GDM1 (cell line): ENCODE measurements at regions not wholly inside any gene's neighbourhood (a gene's known extent, or its start where the extent isn't known, plus 50 kb on each side); places are given as distances from the start of the nearest gene placed in this dataset.

Experiments
- DNase-seq: peaks from one replicate; lab custom pipeline; 2025; lab: John Stamatoyannopoulos, UW

DNA sequence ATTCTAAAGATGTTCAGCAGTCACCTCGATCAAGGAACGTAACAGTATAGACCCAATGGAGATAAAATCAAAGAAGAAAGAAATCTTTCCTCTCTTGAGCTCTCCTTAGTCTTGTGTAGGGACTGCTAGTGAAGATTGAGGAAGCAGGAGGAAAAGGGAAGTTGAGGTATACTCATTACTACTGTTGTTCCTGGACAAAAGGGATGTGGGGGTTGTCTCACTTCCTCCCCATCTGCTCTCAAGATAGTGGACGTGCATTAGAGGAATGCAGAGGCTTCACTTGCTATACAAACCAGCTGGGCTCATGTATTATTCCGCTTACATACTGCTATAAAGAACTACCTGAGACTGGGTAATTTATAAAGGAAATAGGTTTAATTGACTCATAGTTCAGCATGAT is 208.9 kb upstream of the ARHGEF9 start:
- DNase-seq, result peak; percentile 28

DNA sequence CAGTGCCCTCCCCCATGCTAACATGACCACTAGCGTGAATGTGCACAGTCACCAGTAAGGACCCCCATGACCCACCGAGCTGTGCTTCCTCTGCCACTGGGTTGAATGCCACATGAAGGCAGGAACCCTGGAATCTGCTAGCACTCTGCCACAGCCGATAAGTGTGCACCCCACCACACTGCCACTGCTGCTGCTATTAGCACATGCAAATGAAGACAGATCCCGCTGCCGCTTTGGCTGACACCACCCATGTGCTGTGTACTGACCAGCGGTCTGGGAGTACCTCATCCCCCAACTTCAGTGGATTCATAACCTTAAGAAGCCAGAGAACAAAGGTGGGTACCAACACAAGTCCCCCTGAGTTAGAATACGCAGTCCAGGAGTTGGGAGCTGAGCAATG is 200.9 kb upstream of the ARHGEF9 start:
- no peak for DNase-seq

DNA sequence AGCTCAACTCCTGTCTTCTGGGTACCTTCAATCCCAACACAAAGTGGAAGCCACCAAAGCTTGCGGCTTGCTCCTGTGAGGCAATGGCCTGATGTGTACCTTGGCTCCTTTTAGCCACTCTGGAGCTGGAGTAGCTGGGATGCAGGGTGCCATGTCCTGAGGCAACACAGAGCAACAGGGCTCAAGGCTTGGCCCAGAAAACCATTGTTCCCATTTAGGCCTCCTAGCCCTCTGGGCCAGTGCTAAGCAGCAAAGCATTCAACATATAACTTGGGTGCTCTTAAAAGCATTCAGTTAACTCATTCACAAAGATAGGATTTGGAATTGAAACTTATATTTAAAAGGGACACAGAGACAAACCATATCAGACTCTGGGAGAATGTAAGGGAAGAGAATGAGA is 194.5 kb upstream of the ARHGEF9 start:
- DNase-seq, result no peak

DNA sequence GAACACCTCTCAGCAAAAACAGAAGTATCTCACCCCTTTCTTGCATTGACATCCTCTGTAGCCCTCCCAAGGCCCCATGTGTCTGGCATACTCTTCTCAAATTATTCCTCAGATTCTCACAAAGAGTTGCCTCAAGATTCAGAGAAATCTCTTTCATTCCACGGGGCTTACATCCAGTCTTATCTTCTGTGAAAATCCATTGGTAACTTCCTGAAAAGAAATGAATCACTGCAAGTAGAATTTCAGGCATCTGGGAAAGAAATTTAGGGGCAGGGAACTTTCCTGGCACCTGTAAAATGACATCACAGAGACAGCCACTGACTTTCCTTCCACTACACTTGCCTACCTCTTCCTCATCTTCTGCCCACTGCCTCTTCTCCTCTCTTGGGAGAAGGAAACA is 182.5 kb upstream of the ARHGEF9 start:
- no peak for DNase-seq

DNA sequence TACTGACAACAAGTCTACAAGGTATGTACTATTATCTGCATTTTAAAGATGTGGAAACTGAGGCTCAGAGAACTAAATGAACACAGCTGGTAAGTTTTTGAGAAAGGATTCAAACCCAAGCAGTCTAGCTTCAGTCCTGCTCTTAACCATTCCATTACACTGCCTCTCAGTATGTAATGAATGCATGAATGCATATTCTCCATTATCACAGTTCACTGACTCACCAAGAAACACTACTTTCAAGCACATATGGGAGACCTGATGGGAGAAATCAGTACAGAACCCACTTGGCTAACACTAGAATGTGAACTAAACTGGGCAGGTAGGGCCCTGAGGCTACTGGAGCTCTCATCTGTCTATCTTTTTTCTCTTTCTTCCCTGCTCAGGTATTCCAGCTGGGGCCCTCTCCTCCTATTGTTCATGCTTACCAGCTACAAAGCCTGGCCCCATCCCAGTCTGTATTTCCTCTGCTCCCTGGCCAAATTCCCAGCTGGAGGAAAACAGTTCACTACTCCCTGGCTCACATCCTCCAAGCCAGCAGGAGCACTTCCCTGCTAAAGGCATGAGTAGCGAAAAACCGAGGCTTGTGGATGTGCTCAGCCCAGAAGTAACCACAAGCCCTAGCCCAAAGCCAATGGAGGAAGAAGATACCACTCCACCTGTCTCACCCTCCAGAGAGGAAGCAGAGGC is 178.2 kb upstream of the ARHGEF9 start:
- no peak for DNase-seq

DNA sequence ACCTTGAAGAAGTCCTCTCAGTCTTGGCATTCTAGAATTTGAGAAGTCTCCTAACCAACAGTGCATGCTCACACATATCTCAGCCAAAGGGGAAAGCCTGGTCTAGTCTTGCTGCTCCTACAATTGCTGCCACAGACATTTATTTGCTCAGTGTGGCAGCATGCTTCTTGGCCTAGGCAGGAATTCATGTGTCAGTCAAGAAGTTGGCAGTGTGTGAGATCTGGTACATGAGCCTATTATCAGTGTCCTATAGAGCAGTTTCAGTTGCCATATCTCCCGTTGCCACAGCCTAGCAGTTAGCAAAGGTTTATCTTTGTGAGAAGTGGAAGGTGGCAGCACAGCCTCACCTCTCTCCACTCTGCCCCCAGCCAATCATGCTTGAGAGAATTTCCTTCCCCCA is 176.9 kb upstream of the ARHGEF9 start:
- DNase-seq, result no peak

DNA sequence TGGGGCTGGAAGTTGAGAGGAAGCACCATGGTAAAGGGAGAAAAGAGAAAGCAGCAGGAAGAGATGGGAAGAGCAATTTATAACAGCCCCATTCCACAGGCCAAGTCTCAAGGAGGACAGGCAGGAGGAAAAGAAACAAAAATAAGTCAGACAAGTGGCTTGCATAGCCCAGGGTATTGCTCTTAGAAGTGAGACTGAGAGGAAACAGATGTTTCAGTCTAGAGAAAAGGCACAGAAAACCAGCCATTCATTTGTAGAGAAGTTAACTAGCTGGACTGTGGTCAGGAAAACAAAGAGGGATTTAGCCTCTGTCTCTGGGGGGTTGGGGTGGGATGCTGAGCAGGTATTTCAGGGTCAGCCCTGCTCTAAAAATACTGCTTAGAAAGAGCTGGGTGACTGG is 175.0 kb upstream of the ARHGEF9 start:
- DNase-seq, result no peak

DNA sequence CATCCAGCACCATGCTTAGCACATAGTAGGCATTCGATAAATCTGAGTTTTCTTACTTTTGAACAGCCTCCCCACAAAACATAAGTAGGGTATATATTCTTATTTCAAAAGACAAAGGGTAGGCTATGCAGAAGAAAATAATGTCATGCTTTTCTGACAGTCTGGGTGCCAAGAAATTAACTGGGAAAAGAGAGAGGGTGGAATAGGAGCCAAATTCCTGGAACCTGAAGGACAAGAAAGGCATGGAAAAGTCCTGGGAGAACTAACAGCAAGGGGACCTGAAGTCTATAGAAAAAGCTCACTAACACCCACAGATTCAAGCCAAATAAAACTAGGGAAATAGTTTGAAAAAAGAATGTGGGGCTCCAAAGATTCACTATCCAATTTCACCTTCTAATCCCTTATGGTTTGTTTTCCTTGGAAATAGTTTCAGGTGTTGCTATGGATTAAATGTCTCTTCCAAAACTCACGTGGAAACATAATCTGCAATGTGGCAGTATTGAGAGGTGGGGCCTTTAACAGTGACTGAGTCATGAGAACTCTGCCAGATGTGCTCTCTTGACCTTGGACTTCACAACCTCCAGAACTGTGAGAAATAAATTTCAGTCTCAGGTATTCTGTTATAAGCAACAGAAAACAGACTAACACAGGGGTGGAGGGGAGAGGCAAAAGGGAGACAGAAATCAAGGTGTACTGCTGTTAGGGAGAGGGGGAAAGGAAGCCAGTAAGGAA is 173.3 kb upstream of the ARHGEF9 start:
- DNase-seq, result no peak

DNA sequence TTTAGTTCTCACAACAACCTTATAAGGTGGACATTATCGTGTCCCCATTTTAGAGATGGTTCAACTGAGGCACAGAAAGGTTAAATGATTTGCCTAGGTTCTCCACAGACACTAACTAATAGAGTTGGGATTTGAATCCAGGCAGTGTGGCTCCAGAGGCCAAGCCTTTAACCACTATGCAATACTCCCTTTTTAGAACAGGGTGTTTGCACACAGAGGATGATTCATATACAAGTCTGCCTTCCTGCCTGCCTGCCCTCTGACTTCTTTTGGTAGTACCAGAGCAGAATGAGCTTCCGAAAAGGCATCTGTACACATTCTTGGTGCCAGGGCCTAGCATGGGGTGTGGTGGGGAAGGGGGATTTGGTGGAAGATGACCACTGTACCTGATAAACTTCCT is 150.8 kb upstream of the ARHGEF9 start:
- DNase-seq, result no peak

DNA sequence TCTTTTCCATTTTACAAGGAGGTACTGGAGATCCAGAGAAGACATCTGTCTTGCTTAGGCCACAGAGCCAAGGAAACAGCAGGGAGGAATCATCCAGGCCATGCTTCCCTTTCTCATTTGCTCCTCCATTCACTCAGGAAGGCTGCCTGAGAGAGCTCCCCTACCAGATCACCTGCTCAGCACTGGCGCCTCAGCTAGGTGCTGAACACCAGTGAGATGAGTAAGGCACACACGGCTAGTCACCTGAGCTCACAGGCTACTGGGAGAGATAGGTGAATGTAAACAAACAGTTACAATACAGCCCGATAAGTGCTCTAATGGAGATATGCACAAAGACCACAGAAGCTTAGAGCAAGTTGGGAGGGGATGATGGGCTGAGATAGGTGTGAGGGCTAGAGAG is 149.8 kb upstream of the ARHGEF9 start:
- DNase-seq, result no peak

DNA sequence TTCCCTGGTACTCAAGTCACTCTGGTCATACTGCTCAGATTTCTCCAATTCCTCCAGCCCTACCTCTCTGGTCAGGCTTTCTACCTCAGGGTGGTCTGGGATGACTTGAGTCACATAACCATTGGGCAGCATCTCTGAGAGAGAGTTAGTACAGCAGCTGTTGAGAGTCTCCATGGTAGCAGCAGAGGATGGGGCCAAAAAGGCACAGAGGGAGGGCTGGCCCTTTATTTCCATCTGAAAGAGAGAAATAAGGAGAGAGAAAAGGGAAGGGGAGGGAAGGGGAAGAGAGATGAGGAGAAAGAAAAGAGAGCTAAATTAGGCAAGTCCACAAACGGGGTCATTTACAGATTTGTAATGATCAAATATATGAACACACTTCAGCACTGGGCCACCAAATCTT is 149.1 kb upstream of the ARHGEF9 start:
- DNase-seq, result no peak

DNA sequence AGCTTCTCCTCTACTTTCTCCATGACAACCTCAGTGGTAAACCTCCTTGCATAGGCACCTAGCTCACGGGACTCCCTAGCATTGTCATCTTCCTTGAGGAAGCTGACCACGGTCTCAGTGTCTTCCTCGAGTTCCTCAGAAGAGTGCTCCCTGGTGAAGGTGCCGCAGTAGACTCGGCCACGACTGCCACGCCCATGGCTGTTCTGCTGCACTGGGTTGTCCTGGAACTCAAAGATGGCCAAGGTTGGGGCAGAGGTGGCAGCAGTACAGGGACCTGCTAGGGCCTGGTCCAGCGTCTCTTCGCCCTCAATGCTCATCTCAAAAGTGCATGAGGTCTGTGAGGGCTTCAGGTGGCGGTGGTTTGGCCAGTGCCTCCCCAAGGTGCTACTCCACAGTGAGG is 147.9 kb upstream of the ARHGEF9 start:
- no peak for DNase-seq

DNA sequence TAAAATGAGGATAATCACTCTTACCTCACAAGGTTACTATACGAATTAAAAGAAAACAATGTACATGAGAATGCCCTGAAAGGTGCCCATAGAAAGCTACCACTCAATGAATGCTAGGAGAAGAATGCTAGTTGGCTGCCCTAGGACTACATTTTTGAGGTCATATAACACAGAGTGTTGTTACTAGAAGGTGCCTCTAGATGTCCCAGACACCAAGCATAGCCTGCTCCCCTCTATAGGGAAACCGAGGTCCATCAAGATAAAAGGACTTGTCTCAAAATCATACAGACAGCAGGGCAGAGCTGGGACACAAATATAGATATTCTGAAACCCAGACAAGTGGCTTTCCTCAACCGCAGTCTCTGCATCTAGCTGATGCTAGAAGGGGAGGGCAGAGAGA is 147.0 kb upstream of the ARHGEF9 start:
- no peak for DNase-seq

DNA sequence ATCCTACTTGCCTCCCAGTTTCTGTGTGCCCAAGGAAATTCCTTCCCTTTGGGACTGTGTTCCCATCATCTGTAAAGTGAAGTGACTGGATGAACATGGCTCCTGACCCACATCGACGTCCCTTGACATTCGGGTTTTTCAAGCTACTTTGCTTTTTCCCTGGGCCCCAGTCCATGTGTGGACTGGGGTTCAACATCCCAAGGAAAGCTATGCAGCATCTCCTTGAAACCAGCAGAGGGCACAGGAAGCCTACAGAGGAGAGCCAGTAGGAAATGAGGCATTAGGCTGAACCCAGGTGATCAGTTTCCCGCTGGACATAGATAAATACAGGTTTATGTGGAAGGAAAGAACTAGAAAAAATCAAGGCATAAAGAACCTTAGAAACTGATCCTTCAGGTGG is 145.1 kb upstream of the ARHGEF9 start:
- DNase-seq, result no peak

DNA sequence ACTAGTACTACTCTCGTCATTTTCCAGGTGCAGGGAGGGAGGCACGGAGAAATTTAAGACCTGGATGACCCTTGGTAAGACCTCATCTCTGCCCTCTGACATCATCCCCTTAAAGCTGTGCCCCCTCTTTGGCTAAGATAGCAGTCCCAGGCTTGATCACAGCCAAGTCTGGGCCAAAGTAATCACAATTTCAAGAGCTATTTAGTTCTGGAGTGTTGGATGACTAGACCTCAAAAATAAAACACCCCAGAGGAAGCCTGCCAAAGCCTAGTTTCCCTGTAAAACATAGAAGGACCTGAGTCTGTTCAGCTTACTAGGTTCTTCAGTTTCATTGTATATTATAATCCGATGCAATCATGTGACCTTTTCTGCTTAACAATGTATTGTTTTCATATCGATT is 144.6 kb upstream of the ARHGEF9 start:
- DNase-seq, result no peak

DNA sequence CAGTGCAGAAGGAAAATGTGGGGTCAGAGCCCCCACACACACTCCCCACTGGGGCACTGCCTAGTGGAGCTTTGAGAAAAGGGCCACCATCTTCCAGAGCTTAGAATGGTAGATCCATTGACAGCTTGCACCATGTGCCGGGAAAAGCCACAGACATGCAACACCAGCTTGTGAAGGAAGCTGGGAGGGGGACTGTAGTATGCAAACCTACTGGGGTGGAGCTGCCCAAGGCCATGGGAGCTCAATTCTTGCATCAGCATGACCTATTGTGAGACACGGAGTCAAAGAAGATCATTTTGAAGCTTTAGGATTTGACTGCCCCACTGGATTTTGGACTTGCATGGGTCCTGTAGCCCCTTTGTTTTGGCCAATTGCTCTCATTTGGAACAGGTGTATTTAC is 142.8 kb upstream of the ARHGEF9 start:
- DNase-seq, result no peak

DNA sequence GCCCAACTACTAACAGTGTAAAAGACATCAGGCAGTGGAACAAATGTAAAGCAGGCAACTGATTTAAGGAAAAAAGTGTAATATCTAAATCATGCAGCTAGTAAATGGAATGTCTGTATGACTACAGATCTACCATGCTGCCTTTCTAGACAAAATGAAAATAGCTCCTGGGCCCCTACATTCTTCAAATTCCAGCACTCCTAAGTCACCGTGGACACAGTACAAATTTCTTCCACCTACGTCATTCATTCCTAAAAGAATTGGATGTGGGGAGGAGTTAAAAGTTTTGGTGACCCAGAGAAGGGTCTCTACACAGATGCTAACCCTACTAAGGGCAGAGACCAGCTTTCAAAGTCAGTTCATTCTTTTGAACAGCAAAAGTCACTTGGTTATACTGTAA is 137.2 kb upstream of the ARHGEF9 start:
- DNase-seq, result no peak

DNA sequence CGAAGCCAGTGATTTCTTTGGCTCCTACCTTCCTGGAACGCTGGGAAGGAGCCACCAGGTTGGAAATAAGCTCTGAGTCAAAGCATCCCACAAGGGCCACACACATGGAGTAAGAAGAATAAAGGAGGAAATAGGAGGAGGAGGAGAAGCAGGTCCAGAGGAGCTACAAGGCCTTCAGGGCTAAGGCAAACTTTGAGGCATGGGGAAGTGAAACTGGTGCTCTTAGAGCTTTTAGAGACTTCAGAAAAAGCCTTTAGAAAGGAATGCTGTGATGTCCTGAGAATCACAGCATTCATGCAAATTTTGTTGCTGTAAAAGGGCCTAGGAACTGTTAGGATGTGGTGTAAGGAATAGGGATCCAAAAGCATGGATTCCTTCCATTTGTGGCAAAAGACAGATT is 135.9 kb upstream of the ARHGEF9 start:
- DNase-seq, result no peak

DNA sequence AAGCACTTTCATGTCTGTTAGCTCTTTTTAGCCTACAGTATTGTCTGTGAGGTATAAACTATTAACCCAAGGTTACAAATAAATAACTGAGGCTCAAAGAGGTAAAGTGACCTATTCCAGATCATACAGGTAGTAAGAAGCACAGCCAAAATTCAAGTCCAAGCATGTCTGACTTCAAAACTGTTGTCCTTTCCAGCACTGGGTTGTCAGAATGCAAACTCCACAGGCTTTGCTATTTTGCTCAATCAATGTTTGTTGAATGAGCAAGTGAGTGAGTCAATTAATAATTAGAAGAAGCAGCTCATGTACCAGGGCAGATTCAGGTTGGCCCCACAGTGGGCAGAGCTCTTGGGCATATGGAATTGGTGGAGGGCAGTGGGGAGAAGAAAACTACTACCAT is 134.1 kb upstream of the ARHGEF9 start:
- no peak for DNase-seq

DNA sequence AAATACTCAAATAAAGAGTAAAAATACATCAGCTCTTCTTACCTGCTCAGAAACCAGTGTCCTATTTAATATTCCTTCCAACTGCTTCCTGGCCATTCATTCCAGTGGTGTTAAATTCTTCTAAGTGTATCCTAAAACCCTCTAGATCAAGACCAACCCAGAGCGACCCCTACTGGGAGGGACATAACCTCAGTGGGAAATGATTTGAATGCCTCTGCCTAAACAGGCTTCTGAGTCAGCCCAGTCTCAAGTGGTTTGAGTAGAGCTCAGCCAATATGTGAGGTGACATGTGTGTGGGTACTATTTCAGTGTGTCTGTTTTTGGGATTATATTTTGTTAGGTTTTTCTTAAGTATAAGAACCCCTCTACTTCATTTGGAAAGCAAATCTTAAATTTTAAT is 133.6 kb upstream of the ARHGEF9 start:
- DNase-seq, result no peak

DNA sequence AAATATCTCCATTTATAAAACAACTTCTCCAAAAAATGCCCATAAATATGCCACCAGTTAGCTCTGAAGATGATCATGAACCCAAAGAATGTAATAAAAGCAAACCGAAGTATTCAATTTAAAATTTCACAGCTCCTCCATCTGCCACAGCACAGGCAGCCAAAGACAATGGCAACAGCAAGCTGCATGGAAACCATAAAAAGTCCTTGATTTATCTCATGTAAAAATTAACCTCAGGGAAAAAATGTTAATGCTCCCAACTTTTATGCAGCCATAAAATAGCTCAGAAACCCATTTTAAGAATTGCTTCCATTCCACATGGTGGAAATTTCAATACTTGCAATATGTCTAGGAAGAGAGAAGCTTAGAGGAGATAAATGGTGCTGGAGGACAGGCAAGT is 132.3 kb upstream of the ARHGEF9 start:
- DNase-seq, result no peak

DNA sequence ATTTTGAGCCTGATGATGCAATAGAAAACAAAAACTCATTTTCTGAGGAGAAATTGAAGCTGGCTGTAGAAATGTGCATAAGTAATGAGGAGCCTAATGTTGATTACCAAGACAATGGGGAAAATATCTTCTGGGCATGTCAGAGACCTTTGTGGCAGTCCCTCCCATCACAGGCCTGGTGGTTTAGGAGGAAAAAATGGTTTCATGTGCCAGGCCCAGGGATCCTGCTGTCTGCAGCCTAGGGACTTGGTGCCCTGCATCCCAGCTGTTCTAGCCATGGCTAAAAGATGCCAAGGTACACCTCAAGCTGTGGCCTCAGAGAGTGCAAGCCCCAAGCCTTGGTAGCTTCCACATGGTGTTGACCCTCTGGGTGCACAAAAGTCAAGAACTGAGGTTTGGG is 128.7 kb upstream of the ARHGEF9 start:
- DNase-seq, result no peak

DNA sequence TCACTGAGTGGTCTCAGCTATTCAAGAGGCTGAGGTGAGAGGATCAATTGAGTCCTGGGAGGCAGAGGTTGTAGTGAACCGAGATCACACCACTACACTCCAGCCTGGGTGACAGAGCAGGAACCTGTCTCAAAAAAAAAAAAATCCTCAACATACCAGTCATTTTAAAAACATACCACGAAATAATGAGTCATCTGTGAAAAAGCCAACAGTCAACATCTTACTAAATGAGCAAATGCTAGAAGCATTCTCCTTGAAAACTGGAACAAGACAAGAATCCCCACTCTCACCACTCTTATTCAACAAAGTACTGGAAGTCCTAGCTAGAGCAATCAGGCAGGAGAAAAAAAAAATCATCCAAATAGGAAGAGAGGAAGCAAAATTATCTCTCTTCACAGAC is 104.0 kb upstream of the ARHGEF9 start:
- no peak for DNase-seq
